ENCODE measurements at regions not wholly inside any gene's neighbourhood (a gene's known extent, or its start where the extent isn't known, plus 50 kb on each side); places are given as distances from the start of the nearest gene placed in this dataset.

GRCh38 chr5:164203581-164204225, 698.3 kb downstream of the MAT2B start:
- Histone ChIP-seq H3K27ac (no peak overlapping the region), H3K36me3 (replicated peaks; ENCODE audit: insufficient read depth, low read depth) (no peaks in the 10 kb centered on the region), H3K4me3 (no peak overlapping the region), H3K27me3 (no peaks in the 10 kb centered on the region), H2AFZ (no peak overlapping the region), H3K79me2 (no peaks in the 10 kb centered on the region), H4K20me1 (ENCODE audit: insufficient read depth, poor library complexity, severe bottlenecking) (no peaks in the 10 kb centered on the region), H3K4me1 (ENCODE audit: insufficient read depth) (no peaks in the 10 kb centered on the region), H3K4me2 (no peak overlapping the region), H3K9me2 (replicated peaks; ENCODE audit: insufficient read depth) (no peaks in the 10 kb centered on the region), H3K9me3 (ENCODE audit: low read depth) (no peaks in the 10 kb centered on the region)
- DNase-seq (ENCODE audit: low spot score), result no peak
- WGBS (ENCODE audit: low lambda C conversion rate, missing lambda C conversion rate), result 91% methylated on average over 4 of the region's 4 CpGs
- TF ChIP-seq, protein P1, sequence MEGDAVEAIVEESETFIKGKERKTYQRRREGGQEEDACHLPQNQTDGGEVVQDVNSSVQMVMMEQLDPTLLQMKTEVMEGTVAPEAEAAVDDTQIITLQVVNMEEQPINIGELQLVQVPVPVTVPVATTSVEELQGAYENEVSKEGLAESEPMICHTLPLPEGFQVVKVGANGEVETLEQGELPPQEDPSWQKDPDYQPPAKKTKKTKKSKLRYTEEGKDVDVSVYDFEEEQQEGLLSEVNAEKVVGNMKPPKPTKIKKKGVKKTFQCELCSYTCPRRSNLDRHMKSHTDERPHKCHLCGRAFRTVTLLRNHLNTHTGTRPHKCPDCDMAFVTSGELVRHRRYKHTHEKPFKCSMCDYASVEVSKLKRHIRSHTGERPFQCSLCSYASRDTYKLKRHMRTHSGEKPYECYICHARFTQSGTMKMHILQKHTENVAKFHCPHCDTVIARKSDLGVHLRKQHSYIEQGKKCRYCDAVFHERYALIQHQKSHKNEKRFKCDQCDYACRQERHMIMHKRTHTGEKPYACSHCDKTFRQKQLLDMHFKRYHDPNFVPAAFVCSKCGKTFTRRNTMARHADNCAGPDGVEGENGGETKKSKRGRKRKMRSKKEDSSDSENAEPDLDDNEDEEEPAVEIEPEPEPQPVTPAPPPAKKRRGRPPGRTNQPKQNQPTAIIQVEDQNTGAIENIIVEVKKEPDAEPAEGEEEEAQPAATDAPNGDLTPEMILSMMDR (IDR thresholded peaks at IDR 0.05; ENCODE audit: poor library complexity), result no peak
- TF ChIP-seq EZH2phosphoT487 (IDR thresholded peaks at IDR 0.05; ENCODE audit: low read depth, severe bottlenecking, unreplicated experiment), result no peak
- TF ChIP-seq EZH2 (IDR thresholded peaks at IDR 0.05; ENCODE audit: borderline replicate concordance), result no peak

DNA sequence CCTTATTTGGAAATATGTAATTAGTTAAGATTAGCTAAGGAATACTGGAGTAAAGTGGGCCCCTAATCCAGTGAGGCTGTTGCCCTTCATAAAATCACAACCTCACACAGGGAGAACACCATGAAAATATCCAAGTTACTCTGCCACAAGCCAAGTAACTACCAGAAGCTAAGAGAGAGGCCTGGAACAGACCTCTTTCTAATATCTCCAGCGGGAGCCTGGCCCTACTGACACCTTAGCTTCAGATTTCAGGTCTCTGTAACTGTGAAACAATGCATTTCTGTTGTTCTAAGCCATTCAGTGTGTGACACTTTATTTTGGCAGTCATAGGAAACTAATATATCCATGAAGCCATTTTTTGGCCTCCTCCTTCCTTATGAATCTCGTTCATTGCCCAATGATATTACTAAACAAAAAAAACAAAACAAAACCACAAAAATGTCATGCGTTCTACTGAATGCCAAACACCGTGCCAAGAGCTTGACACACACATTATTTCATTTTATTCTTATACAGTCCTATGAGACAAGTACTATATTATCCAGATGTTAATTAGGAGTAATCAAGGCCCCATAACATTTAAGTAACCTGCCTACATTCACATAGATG, 699.0 kb downstream of the MAT2B start:
- 86% methylated on average over 4 of the region's 4 CpGs for WGBS (ENCODE audit: low lambda C conversion rate, missing lambda C conversion rate)
- no peaks in the 10 kb centered on the region for H3K9me2 ChIP-seq (replicated peaks; ENCODE audit: insufficient read depth)
- H3K36me3 ChIP-seq (replicated peaks; ENCODE audit: insufficient read depth, low read depth), result no peaks in the 10 kb centered on the region
- no peak overlapping the region for H3K27ac ChIP-seq
- H3K4me3 ChIP-seq, result no peak overlapping the region
- H3K4me2 ChIP-seq, result no peak overlapping the region
- H3K27me3 ChIP-seq, result no peaks in the 10 kb centered on the region
- H2AFZ ChIP-seq, result no peak overlapping the region
- no peaks in the 10 kb centered on the region for H4K20me1 ChIP-seq (ENCODE audit: insufficient read depth, poor library complexity, severe bottlenecking)
- no peaks in the 10 kb centered on the region for H3K79me2 ChIP-seq
- H3K9me3 ChIP-seq (ENCODE audit: low read depth), result no peaks in the 10 kb centered on the region
- TF ChIP-seq EZH2phosphoT487 (IDR thresholded peaks at IDR 0.05; ENCODE audit: low read depth, severe bottlenecking, unreplicated experiment) (no peak), EZH2 (IDR thresholded peaks at IDR 0.05; ENCODE audit: borderline replicate concordance) (no peak)
- TF ChIP-seq, protein P1 (IDR thresholded peaks at IDR 0.05; ENCODE audit: poor library complexity), result no peak
- no peak for DNase-seq (ENCODE audit: low spot score)
- H3K4me1 ChIP-seq (ENCODE audit: insufficient read depth), result no peaks in the 10 kb centered on the region

GRCh38 chr5:164206196-164206595, 700.8 kb downstream of the MAT2B start:
- Histone ChIP-seq H3K9me2 (replicated peaks; ENCODE audit: insufficient read depth) (no peaks in the 10 kb centered on the region), H3K27ac (no peak overlapping the region), H2AFZ (no peak overlapping the region), H3K27me3 (no peaks in the 10 kb centered on the region), H3K4me2 (no peak overlapping the region), H3K4me3 (no peak overlapping the region), H3K36me3 (replicated peaks; ENCODE audit: insufficient read depth, low read depth) (no peaks in the 10 kb centered on the region), H4K20me1 (ENCODE audit: insufficient read depth, poor library complexity, severe bottlenecking) (no peaks in the 10 kb centered on the region), H3K4me1 (ENCODE audit: insufficient read depth) (no peaks in the 10 kb centered on the region), H3K79me2 (no peaks in the 10 kb centered on the region), H3K9me3 (ENCODE audit: low read depth) (no peaks in the 10 kb centered on the region)
- WGBS (ENCODE audit: low lambda C conversion rate, missing lambda C conversion rate), result 97% methylated on average over 2 of the region's 2 CpGs
- no peak for DNase-seq (ENCODE audit: low spot score)
- TF ChIP-seq EZH2phosphoT487 (IDR thresholded peaks at IDR 0.05; ENCODE audit: low read depth, severe bottlenecking, unreplicated experiment), result no peak
- TF ChIP-seq EZH2 (IDR thresholded peaks at IDR 0.05; ENCODE audit: borderline replicate concordance), result no peak
- TF ChIP-seq, protein P1 (IDR thresholded peaks at IDR 0.05; ENCODE audit: poor library complexity), result no peak

All from hepatocyte (in vitro differentiated cells).